ENCODE measurements at regions not wholly inside any gene's neighbourhood (a gene's known extent, or its start where the extent isn't known, plus 50 kb on each side); places are given as distances from the start of the nearest gene placed in this dataset.
"Not testable (repeated sequence)": the region's sequence is repeated elsewhere in the genome, so short reads cannot be mapped to it uniquely, and the experiment has no call there.

DNA sequence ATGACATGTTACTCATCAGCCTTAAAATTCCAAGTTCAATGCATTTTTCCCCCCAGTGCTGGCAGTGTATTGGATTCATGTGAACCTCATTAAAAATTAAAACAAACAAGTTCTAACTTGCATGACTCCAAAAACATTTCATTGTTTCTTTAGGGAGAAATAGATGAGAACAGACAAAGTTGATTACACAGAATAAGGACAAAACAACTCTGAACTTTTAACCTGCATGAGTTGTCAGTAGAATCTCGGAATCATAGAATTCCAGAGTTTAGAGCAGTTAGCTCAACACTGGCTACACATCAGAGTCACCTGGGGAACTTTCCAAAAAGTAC lies 127.5 kb downstream of the TMX1 start:
- H3K36me3 ChIP-seq (ENCODE audit: control insufficient read depth, insufficient read depth, low read length) = no peaks in the 10 kb centered on the region
- no peak overlapping the region for H3K4me3 ChIP-seq (ENCODE audit: low read length)
- WGBS (ENCODE audit: insufficient coverage) = no CpG with 5 or more reads among the region's 1 CpG
- peaks cover 19% of the 10 kb centered on the region for H3K4me1 ChIP-seq (ENCODE audit: control insufficient read depth, insufficient read depth, low read length)
- DNase-seq = peak; percentile 85
- no peaks in the 10 kb centered on the region for H3K9me3 ChIP-seq (replicated peaks; ENCODE audit: control insufficient read depth, low read depth, low read length)
- no peaks in the 10 kb centered on the region for H3K27me3 ChIP-seq (ENCODE audit: control insufficient read depth, insufficient read depth, low read length)
- peak overlapping the region; percentile 67 for H3K27ac ChIP-seq (ENCODE audit: low read length)

DNA sequence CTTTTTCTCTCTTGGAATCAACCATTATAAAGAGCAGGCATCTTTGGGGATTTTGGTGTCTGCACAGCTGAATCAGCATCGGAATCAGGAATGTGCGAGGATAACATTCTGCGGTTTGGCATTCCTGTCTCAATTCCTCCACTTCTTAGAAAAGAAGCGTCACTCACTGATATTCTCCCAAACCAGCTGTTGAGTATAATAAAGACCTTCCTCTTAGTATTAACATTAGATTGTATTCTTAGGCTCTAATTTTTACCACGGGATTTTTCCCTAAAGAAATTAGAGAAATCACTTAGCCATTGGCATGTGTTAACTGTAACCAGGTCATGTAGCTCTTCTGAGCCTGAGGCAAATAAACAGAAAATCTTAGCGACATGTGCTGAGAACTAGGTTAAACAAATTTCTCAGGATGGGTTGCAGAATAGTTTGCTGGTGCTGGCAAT lies 128.7 kb downstream of the TMX1 start:
- Histone ChIP-seq H3K27ac (ENCODE audit: low read length) (peak overlapping the region; percentile 42), H3K27me3 (ENCODE audit: control insufficient read depth, insufficient read depth, low read length) (no peaks in the 10 kb centered on the region), H3K36me3 (ENCODE audit: control insufficient read depth, insufficient read depth, low read length) (no peaks in the 10 kb centered on the region), H3K9me3 (replicated peaks; ENCODE audit: control insufficient read depth, low read depth, low read length) (no peaks in the 10 kb centered on the region), H3K4me3 (ENCODE audit: low read length) (no peak overlapping the region), H3K4me1 (ENCODE audit: control insufficient read depth, insufficient read depth, low read length) (peaks cover 19% of the 10 kb centered on the region)
- DNase-seq = peak; percentile 96
- no CpG with 5 or more reads among the region's 6 CpGs for WGBS (ENCODE audit: insufficient coverage)

DNA sequence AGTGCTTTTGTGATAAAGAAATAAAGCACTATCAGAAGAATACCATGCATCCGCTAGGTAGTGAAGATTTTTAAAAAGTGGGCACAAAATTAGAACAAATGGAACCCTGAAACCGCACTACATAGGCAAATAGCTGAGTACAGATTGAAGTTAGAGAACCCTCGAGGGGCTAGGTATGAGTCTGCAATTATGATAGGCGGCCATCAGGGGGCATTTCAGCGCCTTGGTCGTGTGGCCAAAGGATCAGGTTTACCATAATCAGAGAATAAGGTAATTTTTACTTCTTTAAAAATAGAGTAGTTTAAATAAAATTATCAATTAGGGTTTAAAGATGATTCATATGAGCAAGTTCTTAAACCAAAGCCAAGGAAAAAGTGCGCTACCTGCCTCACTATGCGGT lies 129.8 kb downstream of the TMX1 start:
- Histone ChIP-seq H3K36me3 (ENCODE audit: control insufficient read depth, insufficient read depth, low read length) (no peaks in the 10 kb centered on the region), H3K27ac (ENCODE audit: low read length) (no peak overlapping the region), H3K4me3 (ENCODE audit: low read length) (no peak overlapping the region), H3K4me1 (ENCODE audit: control insufficient read depth, insufficient read depth, low read length) (peaks cover 19% of the 10 kb centered on the region), H3K9me3 (replicated peaks; ENCODE audit: control insufficient read depth, low read depth, low read length) (no peaks in the 10 kb centered on the region), H3K27me3 (ENCODE audit: control insufficient read depth, insufficient read depth, low read length) (no peaks in the 10 kb centered on the region)
- DNase-seq = no peak
- 100% methylated on average over 4 of the region's 8 CpGs for WGBS (ENCODE audit: insufficient coverage)

DNA sequence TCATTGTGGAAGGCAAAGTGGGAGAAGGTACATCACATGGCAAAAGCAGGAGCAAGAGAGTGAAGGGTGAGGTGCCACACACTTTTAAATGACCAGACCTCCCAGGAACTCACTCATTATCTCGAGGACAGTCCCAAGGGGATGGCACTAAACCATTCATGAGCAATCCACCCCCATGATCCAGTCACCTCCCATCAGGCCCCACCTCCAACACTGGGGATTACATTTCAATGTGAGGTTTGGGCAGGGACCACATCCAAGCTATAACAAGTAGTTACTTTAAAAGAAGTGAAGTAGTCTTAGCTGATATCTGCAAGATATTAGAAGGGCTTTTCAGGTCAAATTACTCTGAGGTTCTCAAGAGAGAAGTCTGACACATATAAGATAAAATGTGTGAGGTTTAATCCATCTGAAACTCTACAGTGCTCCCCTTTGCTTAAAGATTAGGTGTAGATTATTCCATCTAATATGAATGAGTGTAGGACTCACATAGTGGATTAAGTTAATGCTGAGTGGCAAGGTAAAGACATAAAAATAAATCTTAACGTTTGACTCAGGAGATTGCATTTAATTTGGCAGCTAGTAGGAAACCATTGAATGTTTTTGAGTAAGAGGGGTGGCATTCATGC lies 130.8 kb downstream of the TMX1 start:
- WGBS (ENCODE audit: insufficient coverage) = 38% methylated on average over 1 of the region's 2 CpGs
- H3K9me3 ChIP-seq (replicated peaks; ENCODE audit: control insufficient read depth, low read depth, low read length) = no peaks in the 10 kb centered on the region
- no peak for DNase-seq
- no peaks in the 10 kb centered on the region for H3K27me3 ChIP-seq (ENCODE audit: control insufficient read depth, insufficient read depth, low read length)
- H3K4me3 ChIP-seq (ENCODE audit: low read length) = no peak overlapping the region
- H3K36me3 ChIP-seq (ENCODE audit: control insufficient read depth, insufficient read depth, low read length) = no peaks in the 10 kb centered on the region
- no peak overlapping the region for H3K27ac ChIP-seq (ENCODE audit: low read length)
- peaks cover 11% of the 10 kb centered on the region for H3K4me1 ChIP-seq (ENCODE audit: control insufficient read depth, insufficient read depth, low read length)

DNA sequence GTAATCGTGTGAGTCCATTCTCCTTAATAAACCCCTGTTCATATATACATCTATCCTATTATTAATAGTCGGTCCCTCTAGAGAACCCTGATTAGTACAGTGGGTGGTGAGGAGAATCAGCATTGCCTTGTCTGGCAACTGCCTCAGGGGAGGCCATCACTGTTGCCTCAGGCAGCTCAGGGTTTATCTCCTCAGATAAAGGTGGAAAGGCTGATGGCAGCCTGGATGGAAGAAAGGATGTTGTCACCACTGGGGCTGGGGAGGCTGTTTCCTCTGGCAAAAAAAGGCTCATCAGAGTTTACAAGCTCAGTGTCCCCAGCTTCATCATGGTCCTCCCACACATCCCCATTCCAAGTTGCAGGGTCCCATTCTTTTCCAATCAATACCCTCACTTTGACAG lies 137.1 kb downstream of the TMX1 start:
- not testable (repeated sequence) for H3K27me3 ChIP-seq (ENCODE audit: control insufficient read depth, insufficient read depth, low read length); H3K36me3 ChIP-seq (ENCODE audit: control insufficient read depth, insufficient read depth, low read length); H3K4me1 ChIP-seq (ENCODE audit: control insufficient read depth, insufficient read depth, low read length); DNase-seq; H3K4me3 ChIP-seq (ENCODE audit: low read length); H3K9me3 ChIP-seq (replicated peaks; ENCODE audit: control insufficient read depth, low read depth, low read length); H3K27ac ChIP-seq (ENCODE audit: low read length)
- no CpG with 5 or more reads among the region's 2 CpGs for WGBS (ENCODE audit: insufficient coverage)

DNA sequence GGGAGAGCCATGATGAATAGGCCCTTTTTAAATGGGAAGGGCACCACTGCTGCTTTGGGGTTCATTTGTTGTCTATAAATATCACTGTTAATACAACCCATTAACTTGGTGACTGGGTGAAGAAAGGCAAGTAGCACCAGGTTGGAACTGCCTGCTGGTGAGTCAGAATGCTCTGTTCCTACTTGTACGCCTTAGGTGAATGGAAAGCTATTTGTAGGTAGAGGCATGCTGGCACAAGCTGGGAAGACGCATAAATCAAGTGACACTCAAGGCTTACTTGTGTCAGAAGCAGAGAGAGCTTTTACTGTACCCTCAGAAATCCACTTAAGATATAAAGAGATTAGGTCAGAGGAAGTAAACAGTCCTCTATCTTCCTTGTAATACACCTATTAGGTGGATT lies 142.5 kb downstream of the TMX1 start:
- no peak for DNase-seq
- peaks cover 8% of the 10 kb centered on the region for H3K4me1 ChIP-seq (ENCODE audit: control insufficient read depth, insufficient read depth, low read length)
- H3K4me3 ChIP-seq (ENCODE audit: low read length) = no peak overlapping the region
- no peaks in the 10 kb centered on the region for H3K9me3 ChIP-seq (replicated peaks; ENCODE audit: control insufficient read depth, low read depth, low read length)
- H3K27me3 ChIP-seq (ENCODE audit: control insufficient read depth, insufficient read depth, low read length) = no peaks in the 10 kb centered on the region
- no CpG with 5 or more reads among the region's 2 CpGs for WGBS (ENCODE audit: insufficient coverage)
- H3K36me3 ChIP-seq (ENCODE audit: control insufficient read depth, insufficient read depth, low read length) = no peaks in the 10 kb centered on the region
- no peak overlapping the region for H3K27ac ChIP-seq (ENCODE audit: low read length)

DNA sequence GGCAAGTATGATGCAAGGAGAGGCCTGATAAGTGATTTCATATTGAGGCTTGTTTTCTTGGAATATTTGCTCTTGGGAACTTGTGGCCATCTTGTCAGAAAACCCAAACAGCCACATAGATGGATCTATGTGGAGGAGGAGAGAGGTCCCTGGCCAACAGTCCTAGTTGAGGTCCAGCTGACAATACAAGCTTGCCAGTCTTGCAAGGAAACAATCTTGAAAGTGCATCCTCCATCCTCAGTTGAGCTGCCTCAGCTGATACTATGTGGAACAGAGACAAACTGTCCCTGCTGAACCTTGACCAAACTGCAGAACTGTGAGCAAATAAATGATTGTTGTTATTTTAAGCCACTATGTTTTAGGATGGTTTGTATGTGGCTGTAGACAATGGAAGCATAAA lies 146.4 kb downstream of the TMX1 start:
- Histone ChIP-seq H3K36me3 (ENCODE audit: control insufficient read depth, insufficient read depth, low read length) (no peaks in the 10 kb centered on the region), H3K4me1 (ENCODE audit: control insufficient read depth, insufficient read depth, low read length) (peaks cover 8% of the 10 kb centered on the region), H3K4me3 (ENCODE audit: low read length) (no peak overlapping the region), H3K27me3 (ENCODE audit: control insufficient read depth, insufficient read depth, low read length) (no peaks in the 10 kb centered on the region), H3K27ac (ENCODE audit: low read length) (no peak overlapping the region), H3K9me3 (replicated peaks; ENCODE audit: control insufficient read depth, low read depth, low read length) (no peaks in the 10 kb centered on the region)
- no peak for DNase-seq

DNA sequence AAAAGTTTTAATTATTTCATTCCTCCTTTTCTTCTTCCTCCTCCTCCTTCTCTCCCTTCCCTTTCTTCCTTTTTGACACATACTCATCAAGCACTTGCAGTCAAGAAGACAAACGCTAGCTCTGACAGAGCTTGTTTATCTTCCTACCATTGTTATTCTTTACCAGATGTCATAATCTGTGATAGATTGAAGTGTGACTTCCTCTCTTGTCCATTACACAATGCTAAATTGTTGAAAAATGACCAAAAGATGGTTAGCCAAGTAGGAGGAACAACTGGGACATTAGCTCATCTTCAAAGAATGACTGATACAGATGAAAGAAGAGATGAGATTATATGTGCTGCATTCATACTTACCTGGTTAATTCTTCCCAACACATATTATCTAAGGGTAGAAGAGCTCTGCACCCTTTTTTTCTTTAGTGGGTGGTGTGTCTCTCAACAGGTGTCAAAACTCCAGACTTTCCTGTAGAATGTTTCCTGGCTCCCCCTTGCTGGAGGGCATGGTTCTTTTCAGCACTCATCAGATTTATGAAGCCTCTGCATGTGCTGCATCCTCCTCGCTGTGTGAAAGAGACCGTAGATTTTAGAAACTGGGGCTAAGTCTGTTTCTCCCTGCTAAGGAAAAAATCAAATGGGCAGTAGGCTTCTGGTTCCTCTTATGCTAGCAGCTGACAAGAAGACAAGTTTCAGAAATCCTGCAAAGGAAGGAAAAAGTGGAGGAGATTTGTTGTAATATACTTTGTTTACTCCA lies 147.1 kb downstream of the TMX1 start:
- Histone ChIP-seq H3K36me3 (ENCODE audit: control insufficient read depth, insufficient read depth, low read length) (no peaks in the 10 kb centered on the region), H3K27ac (ENCODE audit: low read length) (no peak overlapping the region), H3K4me3 (ENCODE audit: low read length) (no peak overlapping the region), H3K27me3 (ENCODE audit: control insufficient read depth, insufficient read depth, low read length) (no peaks in the 10 kb centered on the region), H3K4me1 (ENCODE audit: control insufficient read depth, insufficient read depth, low read length) (peaks cover 8% of the 10 kb centered on the region), H3K9me3 (replicated peaks; ENCODE audit: control insufficient read depth, low read depth, low read length) (no peaks in the 10 kb centered on the region)
- WGBS (ENCODE audit: insufficient coverage) = 47% methylated on average over 2 of the region's 3 CpGs
- DNase-seq = peak; percentile 47

DNA sequence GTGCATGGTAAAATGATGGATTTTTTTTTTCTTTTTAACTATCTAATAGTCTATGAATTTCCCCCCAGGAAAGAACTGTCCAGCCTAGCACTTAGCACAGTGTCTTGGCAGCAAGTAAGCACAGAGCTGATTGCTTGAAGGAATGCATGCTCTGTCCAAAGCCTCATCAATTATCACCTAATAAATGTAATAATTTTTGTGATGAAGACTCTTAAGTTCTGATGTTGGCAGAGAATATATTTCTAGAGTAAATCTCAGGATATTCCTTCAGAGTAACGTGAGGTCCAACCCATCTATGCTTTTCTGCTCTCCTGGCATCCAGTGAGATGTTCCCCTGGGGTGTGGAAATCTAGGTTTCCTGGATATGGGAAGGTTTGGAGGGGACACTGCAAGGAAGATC lies 152.4 kb downstream of the TMX1 start:
- WGBS (ENCODE audit: insufficient coverage) = no CpG with 5 or more reads among the region's 1 CpG

DNA sequence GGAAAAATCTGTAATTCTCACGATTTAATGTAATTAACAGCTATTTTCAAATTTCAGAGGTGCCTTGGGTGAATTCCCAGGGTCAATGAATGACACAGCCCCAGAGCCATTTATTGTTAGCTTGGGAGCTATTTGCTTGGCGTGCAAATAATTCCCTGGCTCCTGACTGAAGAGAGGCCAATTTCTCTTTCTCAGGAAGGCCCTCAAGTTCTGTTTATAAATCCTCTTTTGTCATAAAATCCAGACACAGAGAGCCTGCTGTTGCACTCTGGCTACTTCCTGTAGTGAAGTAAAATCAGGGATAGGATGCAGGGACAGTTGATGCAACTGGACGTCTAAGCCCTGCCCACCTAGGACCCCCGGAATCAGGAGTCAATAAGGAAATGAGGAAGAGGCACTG lies 154.3 kb downstream of the TMX1 start:
- Histone ChIP-seq H3K4me1 (ENCODE audit: control insufficient read depth, insufficient read depth, low read length) (peaks cover 26% of the 10 kb centered on the region), H3K4me3 (ENCODE audit: low read length) (no peak overlapping the region), H3K27me3 (ENCODE audit: control insufficient read depth, insufficient read depth, low read length) (no peaks in the 10 kb centered on the region), H3K9me3 (replicated peaks; ENCODE audit: control insufficient read depth, low read depth, low read length) (no peaks in the 10 kb centered on the region), H3K27ac (ENCODE audit: low read length) (peak overlapping the region; percentile 60), H3K36me3 (ENCODE audit: control insufficient read depth, insufficient read depth, low read length) (no peaks in the 10 kb centered on the region)
- peak; percentile 58 for DNase-seq
- WGBS (ENCODE audit: insufficient coverage) = 24% methylated on average over 2 of the region's 4 CpGs

More for the DNA sequence above, 152.4 kb downstream of the TMX1 start:
- DNase-seq = peak; percentile 54
- H3K36me3 ChIP-seq (ENCODE audit: control insufficient read depth, insufficient read depth, low read length) = no peaks in the 10 kb centered on the region
- no peaks in the 10 kb centered on the region for H3K27me3 ChIP-seq (ENCODE audit: control insufficient read depth, insufficient read depth, low read length)
- peaks cover 26% of the 10 kb centered on the region for H3K4me1 ChIP-seq (ENCODE audit: control insufficient read depth, insufficient read depth, low read length)
- H3K4me3 ChIP-seq (ENCODE audit: low read length) = no peak overlapping the region
- no peak overlapping the region for H3K27ac ChIP-seq (ENCODE audit: low read length)
- H3K9me3 ChIP-seq (replicated peaks; ENCODE audit: control insufficient read depth, low read depth, low read length) = no peaks in the 10 kb centered on the region
